Tibial nerve (tissue), 3 donors: ENCODE measurements at regions not wholly inside any gene's neighbourhood (a gene's known extent, or its start where the extent isn't known, plus 50 kb on each side); places are given as distances from the start of the nearest gene placed in this dataset.

Source experiments
- EP300 ChIP-seq, 2 donors: sonication (generic); formaldehyde crosslinking; IDR thresholded peaks; one replicate each; pipeline ENCODE4 v1.6.1; 2017; ENCODE audit warnings: antibody characterized with exemption in 2 of 2, mild to moderate bottlenecking in 1 of 2
- POLR2A ChIP-seq, 2 donors: fragments of 450-650 bp; IDR thresholded peaks; one replicate each; pipeline ENCODE4 v1.6.1; 2017; ENCODE audit warnings: antibody characterized with exemption in 2 of 2, mild to moderate bottlenecking in 2 of 2, moderate library complexity in 2 of 2

DNA sequence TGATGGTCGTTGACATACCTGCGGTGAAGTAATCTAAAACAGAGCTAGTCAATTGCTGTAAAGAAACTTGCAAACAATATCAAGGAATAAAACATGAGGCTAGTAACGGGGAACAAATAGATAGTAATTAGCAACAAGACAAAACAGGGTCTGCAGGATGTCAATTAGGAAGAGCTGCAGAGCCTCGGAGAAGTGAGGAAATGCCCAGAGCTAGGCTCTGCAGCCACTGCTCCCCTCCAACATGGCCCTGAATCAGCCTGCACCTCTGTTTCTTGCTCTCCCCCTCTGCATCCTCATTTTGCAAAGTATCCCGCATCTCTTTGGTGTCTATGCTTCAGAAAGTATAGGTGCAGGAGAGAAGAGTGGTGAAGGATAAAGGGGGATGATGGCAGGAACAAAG, 507.4 kb upstream of the FAT3 start:
- TF ChIP-seq EP300 (IDR thresholded peaks at IDR 0.05) (no peak), POLR2A (IDR thresholded peaks at IDR 0.05) (no peak)
